Kidney (tissue), 13 donors: ENCODE measurements at regions not wholly inside any gene's neighbourhood (a gene's known extent, or its start where the extent isn't known, plus 50 kb on each side); places are given as distances from the start of the nearest gene placed in this dataset.
A peak's percentile ranks its signal among the peaks of the same experiment; 100 is the strongest.
"Not testable (repeated sequence)": the region's sequence is repeated elsewhere in the genome, so short reads cannot be mapped to it uniquely, and the experiment has no call there.

Experiments used
- DNase-seq, 5 donors: peaks; one replicate each; pipeline ENCODE4 v3.0.0-alpha.2; 2013 to 2020
- FAIRE-seq: peaks from 2 replicates; lab custom pipeline; 2012; peaks lifted over from hg19 to GRCh38; lab: Jason Lieb, UNC
- H3K27ac ChIP-seq, 2 donors: one replicate each; pipeline ENCODE4 v1.7.0; 2013; ENCODE audit warnings: low read depth in 2 of 2, low read length in 2 of 2, inconsistent platforms in 1 of 2
- H3K27me3 ChIP-seq: one replicate; pipeline ENCODE4 v1.7.1; 2013; ENCODE audit warnings: low read length, inconsistent platforms; ENCODE audit not compliant: control insufficient read depth, insufficient read depth
- H3K36me3 ChIP-seq, 3 donors: one replicate each; pipeline versions ENCODE4 v1.7.0 to v1.7.1; 2013; ENCODE audit warnings: low read length in 3 of 3, control low read depth in 1 of 3, inconsistent platforms in 1 of 3; ENCODE audit not compliant: insufficient read depth in 3 of 3, control insufficient read depth in 2 of 3
- H3K4me1 ChIP-seq, 3 donors: one replicate each; pipeline versions ENCODE4 v1.7.0 to v1.7.1; 2013; ENCODE audit warnings: low read length in 3 of 3, inconsistent platforms in 1 of 3, low read depth in 1 of 3; ENCODE audit not compliant: control insufficient read depth in 2 of 3, insufficient read depth in 2 of 3
- H3K4me3 ChIP-seq, 3 donors: one replicate each; pipeline versions ENCODE4 v1.7.0 to v1.8.1; 2013; ENCODE audit warnings: low read length in 3 of 3, control low read depth in 1 of 3, inconsistent platforms in 1 of 3
- H3K9ac ChIP-seq, 3 donors: one replicate each; pipeline versions ENCODE4 v1.7.0 to v1.7.1; 2013; ENCODE audit warnings: low read length in 3 of 3, control low read depth in 1 of 3, inconsistent platforms in 1 of 3
- H3K9me3 ChIP-seq, 3 donors: one replicate each; pipeline versions ENCODE4 v1.7.0 to v1.7.1; 2013; ENCODE audit warnings: low read length in 3 of 3, control low read depth in 1 of 3, inconsistent platforms in 1 of 3; ENCODE audit not compliant: control insufficient read depth in 2 of 3, insufficient read depth in 1 of 3
- CTCF ChIP-seq: IDR thresholded peaks from 3 replicates; pipeline ENCODE4 v1.5.1; 2012; ENCODE audit warnings: mild to moderate bottlenecking, moderate library complexity, borderline replicate concordance; ENCODE audit not compliant: insufficient read depth; ENCODE audit errors: extremely low read depth
- intact Hi-C: fragments of 100-400 bp; cut with DNase I; formaldehyde crosslinking; loops from one replicate; pipeline ENCODE4 v1.11.1; 2022
- donor health status: control.
- donor health status: control.
- donor health status: control.
- donor health status: control.
- donor health status: control.
- donor health status: DM: yes; HTN: yes; CAD: no.
- donor health status: Normal renal cell carcinoma (clear cell type).

DNA sequence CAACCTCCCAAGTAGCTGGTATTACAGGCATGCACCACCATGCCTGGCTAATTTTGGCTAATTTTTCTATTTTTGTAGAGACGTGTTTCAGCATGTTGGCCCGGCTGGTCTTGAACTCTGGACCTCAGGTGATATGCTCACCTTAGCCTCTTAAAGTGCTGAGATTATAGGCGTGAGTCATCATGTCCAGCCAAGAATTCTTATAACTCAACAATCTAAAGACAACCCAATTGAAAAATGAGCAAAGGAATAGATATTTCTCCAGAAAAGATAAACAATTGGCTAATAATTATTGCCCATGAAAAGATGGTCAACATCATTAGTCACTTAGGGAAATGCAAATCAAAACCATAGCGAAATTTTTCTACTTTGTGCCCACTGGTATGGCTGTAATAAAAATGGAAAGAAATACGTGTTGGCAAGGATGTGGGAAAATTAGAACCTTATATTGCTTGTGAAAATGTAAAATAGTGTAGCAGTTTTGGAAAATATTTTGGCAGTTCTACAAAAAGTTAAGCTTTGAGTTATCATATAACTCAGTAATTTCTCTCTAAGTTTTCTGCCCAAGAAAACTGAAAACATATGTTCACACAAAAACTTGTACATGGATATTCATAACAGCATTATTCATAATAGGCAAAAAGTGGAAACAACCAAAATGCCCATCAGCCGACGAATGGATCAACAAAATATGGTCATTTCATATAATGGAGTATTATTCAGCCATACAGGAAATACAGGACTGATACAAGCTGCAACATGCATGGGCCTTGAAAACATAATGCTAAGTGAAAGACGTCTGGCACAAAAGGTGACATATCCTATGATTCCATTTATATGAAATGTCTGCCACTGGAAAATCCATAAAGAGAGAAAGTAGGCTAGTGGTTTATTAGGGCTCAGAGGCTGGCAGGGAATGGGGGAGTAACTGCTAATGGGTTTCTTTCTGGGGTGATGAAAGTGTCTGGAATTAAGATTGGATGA lies 87.8 kb downstream of the UTRN start:
- no peak for TF ChIP-seq CTCF

DNA sequence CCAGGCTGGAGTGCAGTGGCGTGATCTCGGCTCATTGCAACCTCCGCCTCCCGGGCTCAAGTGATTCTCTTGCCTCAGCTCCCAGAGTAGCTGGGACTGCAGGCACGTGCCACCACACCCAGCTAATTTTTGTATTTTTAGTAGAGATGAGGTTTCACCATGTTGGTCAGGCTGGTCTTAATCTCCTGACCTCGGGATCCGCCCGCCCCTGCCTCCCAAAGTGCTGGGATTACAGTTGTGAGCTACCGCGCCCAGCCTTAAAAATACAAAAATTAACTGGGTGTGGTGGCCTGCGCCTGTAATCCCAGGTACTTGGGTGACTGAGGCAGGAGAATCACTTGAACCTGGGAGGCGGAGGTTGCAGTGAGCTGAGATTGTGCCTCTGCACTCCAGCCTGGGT lies 89.4 kb downstream of the UTRN start:
- H3K4me1 ChIP-seq, result peaks cover 0 to 11% (median 3%) of the 10 kb centered on the region in 3 donors
- H3K9ac ChIP-seq, H3K27me3 ChIP-seq, DNase-seq, H3K36me3 ChIP-seq, H3K9me3 ChIP-seq, intact Hi-C loops, FAIRE-seq, H3K27ac ChIP-seq, H3K4me3 ChIP-seq: not testable (repeated sequence)

More for the DNA sequence above, 87.8 kb downstream of the UTRN start:
- Histone ChIP-seq H3K27ac (no peak overlapping the region), H3K36me3 (no peaks in the 10 kb centered on the region), H3K9me3 (no peaks in the 10 kb centered on the region), H3K27me3 (no peaks in the 10 kb centered on the region), H3K4me3 (no peak overlapping the region), H3K9ac (no peak overlapping the region), H3K4me1 (peaks cover 0 to under 1% (median 0%) of the 10 kb centered on the region in 3 donors)
- intact Hi-C loops, result no loop called here
- FAIRE-seq (no peak), DNase-seq (no peak)

DNA sequence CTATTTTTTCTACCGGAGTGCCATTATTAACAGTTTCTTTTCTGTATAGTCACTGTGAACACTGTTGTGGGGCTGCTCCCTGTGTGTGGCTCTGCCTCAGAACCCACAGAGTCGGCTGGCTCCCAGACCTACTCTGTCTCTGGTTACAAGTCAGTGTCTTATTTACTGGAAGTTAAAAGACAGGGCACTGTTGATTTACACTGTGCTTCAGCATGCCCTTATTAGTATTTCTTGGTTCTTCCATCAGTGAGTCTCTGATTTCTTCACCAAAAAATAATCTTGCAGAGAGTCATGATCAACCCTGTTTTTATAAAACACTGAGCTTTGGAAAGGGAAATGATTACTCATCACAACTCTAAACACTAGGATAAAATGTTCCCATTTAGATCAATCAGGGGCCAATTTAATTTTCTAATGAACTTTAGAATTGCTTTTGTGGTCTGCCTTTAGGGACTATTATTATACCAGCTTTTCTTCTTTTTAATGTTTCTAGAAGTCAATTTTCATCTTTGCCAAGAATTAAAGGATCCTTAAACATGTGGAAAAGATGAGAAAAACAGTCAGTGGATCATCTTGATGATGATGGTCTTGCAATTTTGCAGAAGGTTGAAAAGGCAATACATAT lies 92.6 kb downstream of the UTRN start:
- FAIRE-seq, result no peak
- no peaks in the 10 kb centered on the region for H3K36me3 ChIP-seq
- H3K4me3 ChIP-seq, result no peak overlapping the region
- H3K4me1 ChIP-seq, result peaks cover 0 to 11% (median 3%) of the 10 kb centered on the region in 3 donors
- TF ChIP-seq CTCF, result no peak
- H3K9ac ChIP-seq, result no peak overlapping the region
- H3K27me3 ChIP-seq, result no peaks in the 10 kb centered on the region
- intact Hi-C loops, result no loop called here
- H3K27ac ChIP-seq, result no peak overlapping the region
- no peaks in the 10 kb centered on the region for H3K9me3 ChIP-seq
- DNase-seq, result peak in 4 of 5 donors; percentile 52 to 76 (median 57)

DNA sequence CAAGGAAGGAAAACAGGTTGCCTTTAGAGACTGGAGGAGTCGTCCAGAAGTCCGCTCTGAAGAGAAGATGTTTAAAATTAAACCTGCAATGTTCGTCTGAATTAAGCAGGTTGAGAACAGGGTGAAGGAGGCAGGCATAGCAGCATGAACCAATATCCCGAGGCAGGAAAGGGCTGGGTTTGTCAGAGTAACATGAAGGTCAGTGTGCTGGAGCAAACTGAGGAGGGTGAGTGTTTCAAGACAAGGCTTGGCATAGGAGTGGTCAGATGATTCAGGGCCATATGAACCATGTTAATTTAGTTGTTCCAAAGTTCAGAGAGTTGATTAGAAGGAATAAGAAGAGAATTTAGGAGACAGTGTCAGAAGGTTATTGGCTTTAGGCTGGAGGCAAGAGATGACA lies 93.3 kb downstream of the UTRN start:
- no peak for FAIRE-seq

More for the DNA sequence above, 93.3 kb downstream of the UTRN start:
- Histone ChIP-seq H3K4me1 (peaks cover 0 to 11% (median 3%) of the 10 kb centered on the region in 3 donors), H3K36me3 (no peaks in the 10 kb centered on the region), H3K27ac (no peak overlapping the region), H3K27me3 (no peaks in the 10 kb centered on the region), H3K9me3 (no peaks in the 10 kb centered on the region), H3K9ac (no peak overlapping the region), H3K4me3 (no peak overlapping the region)
- intact Hi-C loops, result no loop called here
- DNase-seq, result peak in 1 of 5 donors; percentile 19
- no peak for TF ChIP-seq CTCF
